ENCODE measurements at regions not wholly inside any gene's neighbourhood (a gene's known extent, or its start where the extent isn't known, plus 50 kb on each side); places are given as distances from the start of the nearest gene placed in this dataset.

- DNase-seq (ENCODE audit: low read depth, low spot score), result no peak
- Histone ChIP-seq H3K9me3 (ENCODE audit: low read depth, low read length) (no peaks in the 10 kb centered on the region), H3K27ac (no peak overlapping the region), H3K4me3 (no peak overlapping the region), H3K36me3 (ENCODE audit: insufficient read depth, low read length) (no peaks in the 10 kb centered on the region), H3K9ac (ENCODE audit: insufficient read length) (no peak overlapping the region)
- TF ChIP-seq POLR2AphosphoS5 (IDR thresholded peaks at IDR 0.05; ENCODE audit: borderline replicate concordance, low read depth, low read length), result no peak
- no peak for TF ChIP-seq EZH2 (IDR thresholded peaks at IDR 0.05)
- TF ChIP-seq FOXP2 (optimal IDR thresholded peaks at IDR 0.05; ENCODE audit: control extremely low read depth, extremely low read length, insufficient read depth), result no peak
Measured at GRCh38 chr4:63361066-63361465, 1048.2 kb downstream of the TECRL start.

GRCh38 chr4:63349674-63350025 lies 1059.6 kb downstream of the TECRL start:
- Histone ChIP-seq H3K9ac (ENCODE audit: insufficient read length) (no peak overlapping the region), H3K27ac (no peak overlapping the region), H3K4me3 (no peak overlapping the region), H3K9me3 (ENCODE audit: low read depth, low read length) (no peaks in the 10 kb centered on the region; the same call in 1 of the 2 replicates), H3K36me3 (ENCODE audit: insufficient read depth, low read length) (no peaks in the 10 kb centered on the region)
- TF ChIP-seq EZH2 (IDR thresholded peaks at IDR 0.05), result no peak
- no peak for TF ChIP-seq POLR2AphosphoS5 (IDR thresholded peaks at IDR 0.05; ENCODE audit: borderline replicate concordance, low read depth, low read length)
- TF ChIP-seq FOXP2 (optimal IDR thresholded peaks at IDR 0.05; ENCODE audit: control extremely low read depth, extremely low read length, insufficient read depth), result no peak
- DNase-seq (ENCODE audit: low read depth, low spot score), result no peak

GRCh38 chr4:63348735-63349673 lies 1060.2 kb downstream of the TECRL start:
- Histone ChIP-seq H3K4me3 (no peak overlapping the region), H3K27ac (no peak overlapping the region), H3K9ac (ENCODE audit: insufficient read length) (no peak overlapping the region), H3K36me3 (ENCODE audit: insufficient read depth, low read length) (no peaks in the 10 kb centered on the region), H3K9me3 (ENCODE audit: low read depth, low read length) (no peaks in the 10 kb centered on the region; the same call in 1 of the 2 replicates)
- TF ChIP-seq POLR2AphosphoS5 (IDR thresholded peaks at IDR 0.05; ENCODE audit: borderline replicate concordance, low read depth, low read length), result no peak
- TF ChIP-seq FOXP2 (optimal IDR thresholded peaks at IDR 0.05; ENCODE audit: control extremely low read depth, extremely low read length, insufficient read depth), result no peak
- no peak for TF ChIP-seq EZH2 (IDR thresholded peaks at IDR 0.05)
- DNase-seq (ENCODE audit: low read depth, low spot score), result no peak

GRCh38 chr4:63325140-63325539 lies 1084.1 kb downstream of the TECRL start:
- Histone ChIP-seq H3K36me3 (ENCODE audit: insufficient read depth, low read length) (no peaks in the 10 kb centered on the region), H3K27ac (no peak overlapping the region), H3K9me3 (ENCODE audit: low read depth, low read length) (0 out of 2 replicates have a peak, but pooled peaks cover 6% of the 10 kb centered on the region), H3K4me3 (no peak overlapping the region), H3K9ac (ENCODE audit: insufficient read length) (no peak overlapping the region)
- TF ChIP-seq EZH2 (IDR thresholded peaks at IDR 0.05) (no peak), POLR2AphosphoS5 (IDR thresholded peaks at IDR 0.05; ENCODE audit: borderline replicate concordance, low read depth, low read length) (no peak), FOXP2 (optimal IDR thresholded peaks at IDR 0.05; ENCODE audit: control extremely low read depth, extremely low read length, insufficient read depth) (no peak)
- no peak for DNase-seq (ENCODE audit: low read depth, low spot score)

- Histone ChIP-seq H3K9me3 (ENCODE audit: low read depth, low read length) (no peaks in the 10 kb centered on the region), H3K4me3 (no peak overlapping the region), H3K27ac (no peak overlapping the region), H3K36me3 (ENCODE audit: insufficient read depth, low read length) (no peaks in the 10 kb centered on the region), H3K9ac (ENCODE audit: insufficient read length) (no peak overlapping the region)
- no peak for DNase-seq (ENCODE audit: low read depth, low spot score)
- TF ChIP-seq POLR2AphosphoS5 (IDR thresholded peaks at IDR 0.05; ENCODE audit: borderline replicate concordance, low read depth, low read length) (no peak), EZH2 (IDR thresholded peaks at IDR 0.05) (no peak), FOXP2 (optimal IDR thresholded peaks at IDR 0.05; ENCODE audit: control extremely low read depth, extremely low read length, insufficient read depth) (no peak)
Measured at GRCh38 chr4:63316633-63317032, 1092.6 kb downstream of the TECRL start.

- H3K4me3 ChIP-seq, result no peak overlapping the region
- H3K9ac ChIP-seq (ENCODE audit: insufficient read length), result no peak overlapping the region
- DNase-seq (ENCODE audit: low read depth, low spot score), result no peak
- no peaks in the 10 kb centered on the region for H3K9me3 ChIP-seq (ENCODE audit: low read depth, low read length)
- TF ChIP-seq POLR2AphosphoS5 (IDR thresholded peaks at IDR 0.05; ENCODE audit: borderline replicate concordance, low read depth, low read length), result no peak
- TF ChIP-seq EZH2 (IDR thresholded peaks at IDR 0.05), result no peak
- TF ChIP-seq FOXP2 (optimal IDR thresholded peaks at IDR 0.05; ENCODE audit: control extremely low read depth, extremely low read length, insufficient read depth), result no peak
- no peak overlapping the region for H3K27ac ChIP-seq
- no peaks in the 10 kb centered on the region for H3K36me3 ChIP-seq (ENCODE audit: insufficient read depth, low read length)
Measured at GRCh38 chr4:63315651-63316050, 1093.6 kb downstream of the TECRL start.

GRCh38 chr4:63308697-63309096 lies 1100.6 kb downstream of the TECRL start:
- no peak for DNase-seq (ENCODE audit: low read depth, low spot score)
- Histone ChIP-seq H3K9me3 (ENCODE audit: low read depth, low read length) (no peaks in the 10 kb centered on the region), H3K36me3 (ENCODE audit: insufficient read depth, low read length) (no peaks in the 10 kb centered on the region), H3K27ac (no peak overlapping the region), H3K9ac (ENCODE audit: insufficient read length) (no peak overlapping the region), H3K4me3 (no peak overlapping the region)
- TF ChIP-seq POLR2AphosphoS5 (IDR thresholded peaks at IDR 0.05; ENCODE audit: borderline replicate concordance, low read depth, low read length) (no peak), EZH2 (IDR thresholded peaks at IDR 0.05) (no peak), FOXP2 (optimal IDR thresholded peaks at IDR 0.05; ENCODE audit: control extremely low read depth, extremely low read length, insufficient read depth) (no peak)

GRCh38 chr4:63302792-63303191 lies 1106.5 kb downstream of the TECRL start:
- TF ChIP-seq FOXP2 (optimal IDR thresholded peaks at IDR 0.05; ENCODE audit: control extremely low read depth, extremely low read length, insufficient read depth) (no peak), POLR2AphosphoS5 (IDR thresholded peaks at IDR 0.05; ENCODE audit: borderline replicate concordance, low read depth, low read length) (no peak), EZH2 (IDR thresholded peaks at IDR 0.05) (no peak)
- Histone ChIP-seq H3K9me3 (ENCODE audit: low read depth, low read length) (no peaks in the 10 kb centered on the region), H3K4me3 (no peak overlapping the region), H3K27ac (no peak overlapping the region), H3K36me3 (ENCODE audit: insufficient read depth, low read length) (no peaks in the 10 kb centered on the region), H3K9ac (ENCODE audit: insufficient read length) (no peak overlapping the region)
- DNase-seq (ENCODE audit: low read depth, low spot score), result no peak

Measured in SK-N-MC (cell line).